HG03469 (cell line): ENCODE measurements at regions not wholly inside any gene's neighbourhood (a gene's known extent, or its start where the extent isn't known, plus 50 kb on each side); places are given as distances from the start of the nearest gene placed in this dataset.

Source experiments
- ATAC-seq: cut with Tn5 transposase; IDR thresholded peaks from one replicate; pipeline ENCODE4 v1.9.1; 2021; ENCODE audit warnings: mild to moderate bottlenecking, moderate library complexity, moderate number of reproducible peaks; ENCODE audit not compliant: unreplicated experiment

- ATAC-seq = no peak
Observed at GRCh38 chr15:69529961-69530633, 77.5 kb downstream of the RPLP1 start.

GRCh38 chr15:69530991-69531664 is 78.5 kb downstream of the RPLP1 start:
- no peak for ATAC-seq

GRCh38 chr15:69531665-69532027 is 79.0 kb downstream of the RPLP1 start:
- no peak for ATAC-seq

- no peak for ATAC-seq
Observed at GRCh38 chr15:69532066-69532465, 79.4 kb downstream of the RPLP1 start.

GRCh38 chr15:69532856-69533255 is 80.2 kb downstream of the RPLP1 start:
- no peak for ATAC-seq

- ATAC-seq = no peak
Observed at GRCh38 chr15:69533522-69533921, 80.9 kb downstream of the RPLP1 start.

- ATAC-seq = no peak
Observed at GRCh38 chr15:69535101-69535638, 82.6 kb downstream of the RPLP1 start.

GRCh38 chr15:69535998-69536397 is 83.4 kb downstream of the RPLP1 start:
- ATAC-seq = no peak

- no peak for ATAC-seq
Observed at GRCh38 chr15:69536726-69537512, 84.3 kb downstream of the RPLP1 start.

GRCh38 chr15:69537901-69538300 is 85.3 kb downstream of the RPLP1 start:
- ATAC-seq = no peak

- ATAC-seq = no peak
Observed at GRCh38 chr15:69538379-69538778, 85.8 kb downstream of the RPLP1 start.

- no peak for ATAC-seq
Observed at GRCh38 chr15:69539345-69539744, 86.7 kb downstream of the RPLP1 start.

- no peak for ATAC-seq
Observed at GRCh38 chr15:69540622-69541021, 88.0 kb downstream of the RPLP1 start.

- no peak for ATAC-seq
Observed at GRCh38 chr15:69542028-69542427, 89.4 kb downstream of the RPLP1 start.

- ATAC-seq = no peak
Observed at GRCh38 chr15:69543681-69544364, 91.2 kb downstream of the RPLP1 start.

GRCh38 chr15:69544365-69545113 is 91.9 kb downstream of the RPLP1 start:
- ATAC-seq = no peak

- no peak for ATAC-seq
Observed at GRCh38 chr15:69546182-69546581, 93.6 kb downstream of the RPLP1 start.

GRCh38 chr15:69548395-69549180 is 96.0 kb downstream of the RPLP1 start:
- no peak for ATAC-seq

- no peak for ATAC-seq
Observed at GRCh38 chr15:69551391-69552056, 98.9 kb downstream of the RPLP1 start.
